C4-2B (cell line): ENCODE measurements at regions not wholly inside any gene's neighbourhood (a gene's known extent, or its start where the extent isn't known, plus 50 kb on each side); places are given as distances from the start of the nearest gene placed in this dataset.

Experiments used
- CTCF ChIP-seq: fragments of 450-650 bp; conservative IDR thresholded peaks from 2 replicates; pipeline ENCODE4 v1.5.1; 2017; ENCODE audit warnings: mild to moderate bottlenecking
- ZFX ChIP-seq: fragments of 450-650 bp; IDR thresholded peaks from 2 replicates; pipeline ENCODE4 v1.6.1; 2017

DNA sequence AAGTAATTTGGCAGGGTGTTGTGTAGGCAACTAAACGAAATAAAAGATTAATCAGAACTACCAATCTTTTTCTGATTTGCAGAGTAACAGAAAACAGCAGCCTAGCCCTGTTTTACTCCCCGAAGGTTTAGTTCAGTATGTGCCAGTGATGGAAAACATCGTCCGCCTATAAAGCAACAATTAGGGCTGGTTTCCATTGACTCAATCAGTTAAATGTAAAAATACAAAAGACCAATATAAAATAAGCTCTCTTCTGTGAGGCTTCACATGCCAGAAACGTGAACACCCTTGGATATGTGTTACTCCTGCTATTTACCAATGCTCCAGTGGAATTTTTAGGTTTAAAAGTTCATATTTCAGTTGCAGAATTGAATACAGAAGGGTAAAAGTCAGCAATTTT is 210.5 kb upstream of the RSPO3 start:
- TF ChIP-seq CTCF (no peak), ZFX (no peak)
